ENCODE measurements at regions not wholly inside any gene's neighbourhood (a gene's known extent, or its start where the extent isn't known, plus 50 kb on each side); places are given as distances from the start of the nearest gene placed in this dataset.
"Not testable (repeated sequence)": the region's sequence is repeated elsewhere in the genome, so short reads cannot be mapped to it uniquely, and the experiment has no call there.

DNA sequence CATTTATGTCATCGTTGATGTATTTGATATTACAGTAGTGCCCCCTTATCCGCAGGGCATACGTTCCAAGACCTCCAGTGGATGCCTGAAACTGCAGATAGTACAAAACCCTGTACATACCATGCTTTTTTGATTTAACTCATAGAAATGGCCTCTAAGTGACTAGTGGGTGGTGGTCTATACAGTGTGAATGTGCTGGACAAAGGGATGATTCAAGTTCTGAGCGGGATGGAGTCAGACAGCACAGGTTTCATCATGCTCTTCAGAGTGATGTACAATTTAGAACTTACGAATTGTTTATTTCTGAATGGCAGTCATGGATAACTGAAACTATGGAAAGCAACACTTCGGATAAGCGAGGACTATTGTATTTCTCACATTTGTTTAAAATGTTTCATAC lies 473.1 kb upstream of the FANCL start:
- no peak for DNase-seq (ENCODE audit: low read depth in 2 of 3, low spot score in 1 of 3)

DNA sequence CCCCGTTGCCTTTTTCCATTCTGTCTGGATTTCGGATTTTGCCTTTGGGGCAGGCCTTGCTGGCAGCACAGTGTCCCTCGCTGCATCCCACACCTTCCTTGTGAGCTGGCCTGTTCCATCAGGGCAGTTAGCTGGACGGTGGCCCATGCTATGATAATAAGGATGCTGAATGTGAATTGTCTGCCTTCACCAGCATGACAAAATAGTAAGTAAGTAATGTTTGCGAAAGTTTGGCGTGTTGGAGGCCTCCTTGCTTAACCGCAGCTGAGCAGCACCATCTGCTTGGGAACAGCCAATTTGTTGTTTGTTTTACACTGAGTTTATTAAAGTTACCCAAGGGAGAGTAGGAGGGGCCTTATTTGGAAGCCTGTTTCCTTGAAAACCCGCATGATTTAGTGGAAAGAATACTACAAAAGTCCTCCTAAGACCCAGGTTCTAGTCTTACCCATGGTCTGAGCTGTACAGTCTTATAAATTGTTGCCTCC lies 469.7 kb upstream of the FANCL start:
- no peak for DNase-seq (ENCODE audit: low read depth in 2 of 3, low spot score in 1 of 3)

DNA sequence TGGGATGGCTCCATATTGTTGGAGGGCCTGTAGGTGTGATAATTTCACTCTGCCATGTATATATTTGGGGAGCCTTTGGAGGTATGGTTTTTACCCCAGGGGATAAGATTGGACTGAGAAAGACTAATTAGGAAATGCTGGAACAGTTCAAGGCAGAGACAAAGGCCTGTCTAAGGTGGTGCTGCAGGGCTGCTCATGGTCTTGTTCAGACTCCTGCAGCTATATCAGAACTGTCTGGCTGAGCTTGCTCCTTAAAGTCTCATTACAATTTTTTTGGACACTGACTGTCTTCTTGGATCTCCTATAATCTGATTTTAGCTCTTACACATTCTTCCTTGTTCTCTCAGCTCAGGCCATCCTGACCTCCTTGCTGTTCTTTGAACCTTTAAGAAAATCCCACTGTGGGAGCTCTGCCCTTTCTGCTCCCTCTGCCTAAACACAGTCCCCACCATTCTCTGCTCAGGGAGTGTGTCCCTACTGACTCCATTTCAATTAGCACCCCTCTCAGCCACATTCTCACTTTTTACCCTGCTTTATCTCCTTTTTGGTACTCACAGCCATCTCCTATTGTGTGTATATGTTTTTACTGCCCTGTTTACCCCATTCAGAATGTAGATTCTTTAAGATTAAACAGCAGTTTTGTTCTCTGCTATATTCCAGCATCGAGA lies 468.7 kb upstream of the FANCL start:
- DNase-seq (ENCODE audit: low read depth in 2 of 3, low spot score in 1 of 3), result no peak

DNA sequence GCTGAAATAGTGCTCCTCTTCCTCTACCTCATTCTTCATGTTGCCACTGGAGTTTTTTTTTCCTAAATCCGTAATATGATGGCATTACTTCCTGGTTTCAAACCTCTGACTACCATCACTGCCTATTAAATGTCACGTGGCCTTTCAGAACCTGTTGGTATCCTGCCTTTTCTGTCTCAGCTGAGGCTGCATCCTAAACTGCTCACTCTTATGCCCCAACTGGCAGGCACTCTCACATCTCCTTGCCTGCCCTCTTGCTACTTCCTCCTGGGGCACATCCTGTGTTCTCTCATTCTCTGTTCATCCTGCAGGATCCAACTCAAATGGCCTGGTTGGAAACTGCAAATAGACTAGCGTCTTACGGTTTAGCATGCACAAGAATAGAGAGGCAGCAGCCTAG lies 468.1 kb upstream of the FANCL start:
- DNase-seq (ENCODE audit: low read depth in 2 of 3, low spot score in 1 of 3), result no peak

DNA sequence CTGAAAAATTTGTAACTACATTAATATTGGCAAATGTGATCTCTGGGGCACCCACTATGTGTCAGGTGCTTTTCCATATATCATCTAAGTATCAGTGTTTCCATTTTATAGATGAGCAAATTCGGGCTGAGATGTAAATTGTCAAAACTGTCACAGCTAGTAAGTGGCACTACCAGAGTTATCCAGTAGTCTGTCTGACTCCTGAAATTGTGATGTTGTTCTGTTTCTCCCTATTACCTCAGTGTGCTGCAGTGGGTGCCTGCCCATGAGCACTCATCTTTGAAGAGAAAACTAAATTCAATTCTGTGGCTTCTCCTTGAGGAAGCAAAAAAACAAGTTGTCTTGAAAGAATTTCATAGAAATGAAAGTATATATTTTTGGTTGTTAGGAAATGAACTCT lies 467.4 kb upstream of the FANCL start:
- DNase-seq (ENCODE audit: low read depth in 2 of 3, low spot score in 1 of 3), result no peak

DNA sequence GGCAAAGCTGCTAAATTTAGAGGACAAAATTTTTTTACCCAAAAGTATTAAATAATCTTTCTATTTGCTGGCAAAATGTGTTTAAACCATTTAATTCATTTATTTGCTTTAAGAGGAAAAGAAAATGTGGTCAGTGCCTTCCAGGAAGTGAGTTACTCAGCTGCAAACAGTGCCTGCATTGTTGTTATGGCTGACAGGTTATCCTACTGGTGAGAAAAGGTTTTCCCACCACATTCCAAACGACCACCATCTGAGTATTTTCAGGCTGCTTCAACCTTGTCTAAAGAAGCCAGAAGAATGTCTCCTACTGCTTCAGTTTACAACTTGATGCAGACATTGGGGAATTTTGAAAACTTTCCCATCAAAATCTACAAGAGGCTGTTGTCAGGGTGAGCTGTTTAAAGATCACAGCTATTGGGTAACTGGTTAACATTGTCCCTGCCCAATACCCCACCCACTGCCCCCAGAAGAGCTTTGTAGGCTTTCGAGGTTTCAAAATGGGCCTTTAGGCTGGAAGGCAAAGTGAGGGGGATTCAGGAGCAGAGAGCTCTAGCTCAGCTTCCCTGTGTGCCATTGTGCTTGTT lies 461.3 kb upstream of the FANCL start:
- DNase-seq (ENCODE audit: low read depth in 2 of 3, low spot score in 1 of 3), result no peak

DNA sequence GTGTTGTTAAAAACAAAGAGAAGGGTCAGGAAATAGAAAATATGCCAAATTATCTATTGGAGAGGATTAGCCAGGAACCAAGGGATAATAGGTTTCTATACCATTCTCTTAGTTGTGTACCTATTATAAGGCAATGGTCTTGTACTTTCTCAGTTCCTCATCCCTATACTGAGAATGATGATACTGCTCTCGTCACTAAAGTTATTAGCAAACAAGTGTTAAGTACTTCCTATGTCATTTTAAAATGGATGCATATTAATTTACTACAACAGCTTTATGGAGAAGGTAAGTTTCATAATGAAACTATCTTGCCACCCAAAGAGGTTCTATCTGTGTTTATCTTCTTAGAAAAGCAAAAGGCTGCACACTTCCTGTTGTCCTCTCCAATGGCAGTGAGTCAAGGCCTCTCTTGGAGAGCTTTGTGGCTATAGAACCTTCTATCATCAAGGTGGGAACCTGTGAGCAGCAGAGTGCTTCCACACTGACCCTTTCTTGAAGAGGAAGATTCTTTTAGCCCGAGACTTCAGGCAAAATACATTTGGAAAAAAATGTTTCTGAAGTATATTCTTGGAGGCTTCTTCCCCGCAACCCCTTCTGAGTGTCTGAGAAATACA lies 460.7 kb upstream of the FANCL start:
- no peak for DNase-seq (ENCODE audit: low read depth in 2 of 3, low spot score in 1 of 3)

DNA sequence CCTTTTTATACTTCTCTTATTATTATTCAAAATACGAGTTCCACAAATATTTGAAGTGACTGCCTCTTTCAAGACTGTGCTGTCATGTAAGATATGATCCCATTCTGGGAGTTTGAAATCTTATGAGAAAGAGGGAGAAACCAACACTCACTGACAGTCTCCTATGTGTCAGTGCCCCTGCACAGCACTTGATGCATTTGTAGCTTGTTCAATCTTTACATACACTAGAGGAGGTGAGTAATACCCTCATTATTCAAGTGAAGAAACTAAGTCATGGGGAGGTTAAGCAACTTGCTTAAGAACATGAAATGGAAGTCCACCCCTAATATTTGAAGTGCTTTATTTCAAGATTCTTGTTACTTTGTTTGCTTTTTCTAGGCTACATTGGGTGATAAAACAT lies 459.5 kb upstream of the FANCL start:
- DNase-seq (ENCODE audit: low read depth in 2 of 3, low spot score in 1 of 3), result no peak

DNA sequence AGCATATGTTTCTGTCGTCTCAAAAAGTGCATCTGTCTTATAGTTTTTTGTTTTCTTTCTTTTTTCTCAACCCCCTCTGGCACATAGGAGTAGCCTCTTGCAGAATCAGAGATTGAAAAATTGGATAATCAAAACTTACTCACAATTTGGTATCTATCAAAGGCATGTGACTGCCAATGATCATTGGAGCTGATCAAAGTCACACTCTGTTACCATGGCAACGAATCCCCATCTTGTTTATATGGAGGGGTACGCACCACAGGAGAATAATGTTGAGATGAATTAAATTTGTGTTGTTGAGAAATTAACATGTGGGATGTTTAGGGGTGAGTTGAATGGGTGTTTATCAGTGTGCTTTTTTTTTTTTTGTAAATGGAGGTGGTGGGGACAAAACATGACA lies 458.3 kb upstream of the FANCL start:
- DNase-seq (ENCODE audit: low read depth in 2 of 3, low spot score in 1 of 3), result no peak

DNA sequence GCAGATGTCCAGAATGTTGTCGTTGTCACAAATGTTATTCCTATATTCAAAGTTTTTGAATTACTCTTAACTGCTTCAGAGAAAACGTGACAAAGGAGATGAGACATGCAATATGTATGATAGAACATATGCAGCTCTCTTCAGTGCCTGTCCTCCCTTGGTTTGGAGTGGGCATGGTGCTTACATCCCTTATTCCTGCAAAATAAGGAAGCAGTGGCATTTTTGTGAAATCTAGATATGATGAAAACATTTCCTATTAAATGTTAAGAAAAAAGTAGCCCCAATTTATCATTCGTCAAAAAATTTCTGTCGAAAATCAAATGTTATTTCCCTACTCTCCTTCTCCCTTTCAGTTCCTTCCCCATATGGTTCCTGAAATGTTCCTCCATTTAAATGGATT lies 457.5 kb upstream of the FANCL start:
- DNase-seq (ENCODE audit: low read depth in 2 of 3, low spot score in 1 of 3), result no peak

DNA sequence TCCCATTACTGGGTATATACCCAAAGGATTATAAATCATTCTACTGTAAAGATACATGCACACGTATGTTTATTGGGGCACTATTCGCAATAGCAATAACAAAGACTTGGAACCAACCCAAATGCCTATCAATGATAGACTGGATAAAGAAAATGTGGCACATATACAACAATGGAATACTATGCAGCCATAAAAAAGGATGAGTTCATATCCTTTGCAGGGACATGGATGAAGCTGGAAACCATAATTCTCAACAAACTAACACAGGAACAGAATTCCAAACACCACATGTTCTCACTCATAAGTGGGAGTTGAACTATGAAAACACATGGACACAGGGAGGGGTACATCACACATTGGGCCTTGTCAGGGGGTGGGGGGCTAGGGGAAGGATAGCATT lies 453.0 kb upstream of the FANCL start:
- DNase-seq (ENCODE audit: low read depth in 2 of 3, low spot score in 1 of 3), result not testable (repeated sequence)

DNA sequence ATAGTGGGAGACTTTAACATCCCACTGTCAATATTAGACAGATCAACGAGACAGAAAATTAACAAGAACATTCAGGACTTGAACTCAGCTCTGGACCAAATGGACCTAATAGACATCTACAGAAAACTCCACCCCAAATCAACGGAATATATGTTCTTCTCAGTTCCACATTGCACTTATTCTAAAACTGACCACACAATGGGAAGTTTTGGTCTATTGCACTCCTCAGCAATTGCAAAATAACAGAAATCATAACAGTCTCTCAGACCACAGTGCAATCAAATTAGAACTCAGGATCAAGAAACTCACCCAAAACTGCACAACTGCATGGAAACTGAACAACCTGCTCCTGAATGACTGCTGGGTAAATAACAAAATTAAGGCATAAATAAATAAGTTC lies 449.9 kb upstream of the FANCL start:
- DNase-seq (ENCODE audit: low read depth in 2 of 3, low spot score in 1 of 3), result not testable (repeated sequence)

DNA sequence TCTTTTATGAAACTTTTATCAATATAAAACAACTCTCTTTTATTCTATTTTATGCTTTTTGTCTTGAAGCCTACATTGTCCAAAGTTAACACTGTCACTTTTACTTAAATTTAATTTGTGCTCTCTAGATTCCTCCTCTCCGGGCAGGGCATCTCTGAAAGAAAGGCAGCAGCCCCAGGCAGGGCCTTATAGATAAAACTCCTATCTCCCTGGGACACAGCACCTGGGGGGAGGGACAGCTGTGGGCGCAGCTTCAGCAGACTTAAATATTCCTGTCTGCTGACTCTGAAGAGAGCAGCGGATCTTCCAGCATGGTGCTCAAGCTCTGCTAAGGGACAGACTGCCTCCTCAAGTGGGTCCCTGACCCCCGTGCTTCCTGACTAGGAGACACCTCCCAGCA lies 447.7 kb upstream of the FANCL start:
- DNase-seq (ENCODE audit: low read depth in 2 of 3, low spot score in 1 of 3), result no peak

DNA sequence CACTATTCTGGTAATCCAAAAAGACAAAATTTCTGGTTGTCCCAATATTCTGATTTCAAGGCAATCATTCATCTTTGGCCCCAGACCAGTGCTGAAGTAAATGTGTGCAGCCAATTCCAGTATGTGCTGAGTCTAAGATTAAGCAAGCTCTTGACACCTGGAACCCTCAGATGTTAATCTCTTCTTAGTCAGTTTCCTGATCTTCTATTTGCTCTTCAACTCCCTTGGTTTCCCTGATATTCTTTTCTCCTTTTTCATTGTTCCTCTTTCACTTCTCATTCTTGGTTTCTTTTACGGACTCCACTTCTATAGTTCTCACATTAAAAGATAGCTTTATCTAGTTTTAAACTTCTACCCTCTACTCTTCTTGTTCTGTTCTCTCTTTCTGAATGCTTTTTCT lies 445.7 kb upstream of the FANCL start:
- no peak for DNase-seq (ENCODE audit: low read depth in 2 of 3, low spot score in 1 of 3)

DNA sequence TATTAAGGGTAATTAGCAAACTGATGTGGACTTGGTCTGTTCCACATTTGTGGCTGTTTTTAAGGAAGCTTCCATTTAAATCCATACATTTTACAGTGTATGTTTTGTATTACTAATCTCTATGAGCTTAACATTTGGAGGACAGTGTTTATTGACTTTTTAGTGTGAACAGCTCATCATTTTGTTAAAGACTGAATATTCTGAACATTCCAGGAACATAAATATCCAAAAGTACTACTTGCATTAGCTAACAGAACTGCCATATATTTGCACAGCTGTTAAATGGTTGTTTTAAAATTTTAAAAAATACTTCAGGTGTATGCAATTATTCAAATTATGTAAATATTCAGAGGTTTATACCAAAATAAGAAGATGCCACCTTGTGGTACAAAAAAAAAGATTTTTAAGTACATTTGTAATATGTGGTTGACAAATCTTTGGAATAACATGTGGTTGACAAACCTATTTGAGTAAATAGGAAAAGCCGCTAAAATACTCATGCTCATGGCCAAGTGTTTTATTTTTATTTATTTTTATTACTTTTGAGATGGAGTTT lies 439.7 kb upstream of the FANCL start:
- no peak for DNase-seq (ENCODE audit: low read depth in 2 of 3, low spot score in 1 of 3)

DNA sequence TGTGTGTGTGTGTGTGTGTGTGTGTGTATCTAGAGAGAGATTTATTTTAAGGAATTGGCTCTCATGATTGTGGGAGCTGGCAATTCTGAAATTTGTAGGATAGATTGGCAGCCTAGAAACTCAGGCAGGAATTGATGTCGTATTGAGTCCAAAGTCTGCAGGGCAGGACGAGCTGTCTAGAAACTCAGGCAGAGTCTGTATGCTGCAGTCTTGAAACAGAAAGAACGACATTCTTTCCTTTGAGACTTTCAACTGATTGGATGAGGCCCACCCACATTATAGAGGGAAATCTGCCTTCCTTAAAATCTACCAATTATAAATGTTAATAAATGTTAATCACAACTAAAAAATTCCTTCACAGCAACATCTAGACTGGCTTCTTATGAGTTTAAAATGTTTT lies 436.6 kb upstream of the FANCL start:
- DNase-seq (ENCODE audit: low read depth in 2 of 3, low spot score in 1 of 3), result no peak

DNA sequence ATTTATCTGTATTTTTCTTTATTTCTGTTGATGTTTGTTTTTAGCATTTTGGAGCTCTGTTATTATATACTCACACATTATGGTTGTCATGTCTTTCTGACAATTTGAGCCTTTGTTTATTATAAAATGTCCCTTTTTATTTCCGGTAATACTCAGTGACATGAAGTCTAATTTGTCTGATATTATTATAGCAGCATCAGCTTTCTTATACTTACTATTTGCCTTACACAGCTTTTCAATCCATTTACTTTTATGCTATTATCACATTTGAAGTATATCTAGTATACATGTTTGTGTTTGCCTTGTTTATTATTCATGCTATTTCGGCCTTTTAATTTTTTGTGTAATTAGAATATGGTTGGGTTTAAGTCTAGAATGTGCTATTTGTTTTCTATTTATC lies 430.6 kb upstream of the FANCL start:
- DNase-seq (ENCODE audit: low read depth in 2 of 3, low spot score in 1 of 3), result no peak

DNA sequence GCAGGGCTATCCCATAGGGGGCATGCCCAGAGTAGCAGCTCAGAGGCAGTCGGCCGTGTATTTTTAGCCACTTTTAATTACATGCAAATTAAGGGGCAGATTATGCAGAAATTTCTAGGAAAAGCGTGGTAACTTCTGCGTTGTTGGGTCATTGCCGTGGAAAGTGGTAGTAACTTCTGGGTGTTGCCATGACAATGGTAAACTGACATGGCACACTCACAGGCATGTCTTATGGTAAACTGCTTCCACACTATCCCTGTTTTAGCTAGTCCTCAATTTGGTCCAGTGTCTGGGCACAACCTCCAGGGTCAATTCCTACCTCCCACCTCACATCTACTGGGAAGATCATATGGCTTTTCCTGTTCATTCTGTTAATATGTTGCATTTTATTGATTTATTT lies 428.9 kb upstream of the FANCL start:
- DNase-seq (ENCODE audit: low read depth in 2 of 3, low spot score in 1 of 3), result no peak

DNA sequence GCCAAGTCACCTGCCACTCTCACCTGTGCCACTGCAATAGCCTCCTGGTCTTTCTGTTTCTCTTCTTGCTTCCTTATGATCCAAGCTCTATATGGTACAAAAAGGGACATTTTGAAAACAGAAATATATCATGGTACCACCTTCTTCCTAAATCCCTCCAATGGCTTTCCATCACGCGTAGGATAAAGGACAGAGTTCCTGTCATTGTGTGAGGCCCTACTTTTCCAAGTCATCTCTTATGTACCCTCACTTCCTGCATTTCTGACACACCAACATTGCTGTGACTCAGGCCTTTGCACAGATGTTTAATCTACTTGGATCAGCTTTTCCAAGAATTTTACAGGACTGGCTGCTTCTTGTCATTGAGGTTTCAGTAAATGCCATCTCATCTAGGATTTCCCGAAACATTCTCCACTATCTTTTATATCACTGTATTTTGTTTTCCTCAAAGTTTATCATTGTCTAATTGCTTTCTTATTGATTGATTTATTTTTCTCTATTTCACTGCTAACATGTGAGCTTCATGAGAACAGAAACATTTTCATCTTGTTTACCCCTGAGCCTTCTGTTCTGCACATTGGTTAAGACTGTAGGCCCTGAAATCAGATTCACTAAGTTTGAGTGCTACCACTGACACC lies 426.1 kb upstream of the FANCL start:
- DNase-seq (ENCODE audit: low read depth in 2 of 3, low spot score in 1 of 3), result no peak

DNA sequence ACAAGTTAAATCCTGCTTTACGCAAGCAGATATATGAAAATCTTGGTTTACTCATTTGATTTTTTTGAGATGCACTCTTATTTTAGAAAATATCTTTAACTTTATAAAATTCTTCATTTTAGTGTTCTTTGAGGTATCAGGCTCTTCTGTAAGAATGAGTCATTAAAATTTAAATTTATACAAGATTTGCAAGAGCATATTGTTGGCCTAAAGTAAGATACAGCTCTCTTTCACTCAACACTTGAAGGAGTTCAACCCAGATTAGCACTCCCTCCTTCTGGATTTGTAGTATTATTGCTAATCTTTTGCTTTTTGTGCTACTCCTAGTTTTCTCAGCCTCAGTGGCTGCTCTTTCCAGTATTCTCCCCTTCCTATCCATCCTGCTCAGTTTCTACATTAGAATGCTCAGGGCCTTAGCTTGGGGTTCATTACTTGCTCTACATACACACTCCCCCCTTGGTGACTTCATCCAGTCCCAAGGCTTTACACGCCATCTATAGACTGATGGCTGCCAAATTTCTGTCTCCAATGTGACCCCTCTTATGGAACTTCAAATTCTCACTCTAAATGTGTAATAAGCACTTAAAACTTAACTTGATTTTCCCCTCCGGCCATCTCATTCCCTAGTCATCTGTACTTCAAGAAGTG lies 425.3 kb upstream of the FANCL start:
- no peak for DNase-seq (ENCODE audit: low read depth in 2 of 3, low spot score in 1 of 3)

DNA sequence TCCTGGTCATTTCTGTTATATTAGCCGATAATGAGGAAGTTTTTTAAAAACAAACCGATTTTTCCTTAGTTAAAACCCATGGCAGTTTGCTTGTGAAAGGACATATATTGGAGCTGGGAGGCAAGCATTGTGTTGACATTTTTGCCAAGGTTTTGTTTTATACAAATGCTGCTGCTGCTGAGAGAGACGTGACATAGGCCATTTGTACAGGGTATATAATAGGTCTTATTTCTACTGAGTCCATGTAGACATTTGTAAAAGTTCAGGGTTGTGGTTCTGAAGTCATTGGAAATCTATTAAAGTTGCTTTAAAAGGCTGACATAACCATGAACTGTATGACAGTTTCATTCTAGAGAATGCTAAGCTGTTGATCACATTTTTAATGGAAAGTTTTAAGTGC lies 424.0 kb upstream of the FANCL start:
- no peak for DNase-seq (ENCODE audit: low read depth in 2 of 3, low spot score in 1 of 3)
